ENCODE measurements at regions not wholly inside any gene's neighbourhood (a gene's known extent, or its start where the extent isn't known, plus 50 kb on each side); places are given as distances from the start of the nearest gene placed in this dataset.

DNA sequence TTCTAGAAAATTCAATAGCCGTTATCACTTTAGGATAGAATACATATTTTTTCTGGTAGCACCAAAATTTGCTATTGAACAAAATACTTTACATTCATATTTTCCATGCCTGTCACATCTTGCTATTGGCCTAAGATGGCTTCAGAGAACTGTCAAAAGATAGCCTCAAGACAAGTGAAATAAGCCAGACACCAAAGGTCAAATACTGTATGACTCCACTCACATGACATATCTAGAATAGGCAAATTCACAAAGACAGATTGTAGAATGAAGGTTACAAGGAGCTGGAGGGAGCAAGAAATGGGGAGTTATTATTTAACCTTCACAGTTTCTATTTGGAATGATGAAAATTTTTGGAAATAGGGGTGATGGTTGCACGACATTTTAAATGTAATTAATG is 223.7 kb upstream of the ZC3H12C start:
- Histone ChIP-seq H3K4me3 (no peak overlapping the region), H2AFZ (no peak overlapping the region), H3K27me3 (ENCODE audit: insufficient read depth) (no peaks in the 10 kb centered on the region), H4K20me1 (replicated peaks; ENCODE audit: insufficient read depth) (no peaks in the 10 kb centered on the region), H3K27ac (ENCODE audit: low read depth) (no peak overlapping the region), H3K9me2 (ENCODE audit: insufficient read depth) (no peaks in the 10 kb centered on the region), H3K36me3 (ENCODE audit: insufficient read depth) (no peaks in the 10 kb centered on the region), H3K4me1 (ENCODE audit: insufficient read depth) (peaks cover 5% of the 10 kb centered on the region; the same call in 1 of the 2 replicates), H3K79me2 (replicated peaks; ENCODE audit: insufficient read depth) (no peaks in the 10 kb centered on the region), H3K4me2 (no peak overlapping the region), H3F3A (replicated peaks; ENCODE audit: low read depth) (no peaks in the 10 kb centered on the region)
- Mint-ChIP-seq H3K9me3 (no peaks in the 10 kb centered on the region), H3K36me3 (ENCODE audit: low read depth) (no peaks in the 10 kb centered on the region), H3K27ac (no peak overlapping the region), H3K4me3 (no peak overlapping the region), H3K4me1 (peaks cover 3% of the 10 kb centered on the region; the same call in 2 of the 3 replicates), H3K27me3 (ENCODE audit: insufficient read depth, low read depth, poor library complexity) (peaks cover 2% of the 10 kb centered on the region)
- DNase-seq (ENCODE audit: low spot score) = no peak
- no peak for TF ChIP-seq NANOG (IDR thresholded peaks at IDR 0.05; ENCODE audit: borderline replicate concordance)
- no peak for TF ChIP-seq EZH2 (IDR thresholded peaks at IDR 0.05; ENCODE audit: low read depth, unreplicated experiment)
- no peak for TF ChIP-seq ZNF331 (CRISPR knock-in tag; IDR thresholded peaks at IDR 0.05; ENCODE audit: low read depth)
- TF ChIP-seq EZH2phosphoT487 (IDR thresholded peaks at IDR 0.05; ENCODE audit: unreplicated experiment) = no peak
- TF ChIP-seq CTCF (conservative IDR thresholded peaks at IDR 0.05; ENCODE audit: low read depth in 2 of 2) = no peak
- TF ChIP-seq ETS1 (IDR thresholded peaks at IDR 0.05) = no peak
- no peak for TF ChIP-seq STAT1 (IDR thresholded peaks at IDR 0.05; ENCODE audit: unreplicated experiment)
- TF ChIP-seq ZNF114 (CRISPR knock-in tag; IDR thresholded peaks at IDR 0.05) = no peak
- TF ChIP-seq, protein P1, sequence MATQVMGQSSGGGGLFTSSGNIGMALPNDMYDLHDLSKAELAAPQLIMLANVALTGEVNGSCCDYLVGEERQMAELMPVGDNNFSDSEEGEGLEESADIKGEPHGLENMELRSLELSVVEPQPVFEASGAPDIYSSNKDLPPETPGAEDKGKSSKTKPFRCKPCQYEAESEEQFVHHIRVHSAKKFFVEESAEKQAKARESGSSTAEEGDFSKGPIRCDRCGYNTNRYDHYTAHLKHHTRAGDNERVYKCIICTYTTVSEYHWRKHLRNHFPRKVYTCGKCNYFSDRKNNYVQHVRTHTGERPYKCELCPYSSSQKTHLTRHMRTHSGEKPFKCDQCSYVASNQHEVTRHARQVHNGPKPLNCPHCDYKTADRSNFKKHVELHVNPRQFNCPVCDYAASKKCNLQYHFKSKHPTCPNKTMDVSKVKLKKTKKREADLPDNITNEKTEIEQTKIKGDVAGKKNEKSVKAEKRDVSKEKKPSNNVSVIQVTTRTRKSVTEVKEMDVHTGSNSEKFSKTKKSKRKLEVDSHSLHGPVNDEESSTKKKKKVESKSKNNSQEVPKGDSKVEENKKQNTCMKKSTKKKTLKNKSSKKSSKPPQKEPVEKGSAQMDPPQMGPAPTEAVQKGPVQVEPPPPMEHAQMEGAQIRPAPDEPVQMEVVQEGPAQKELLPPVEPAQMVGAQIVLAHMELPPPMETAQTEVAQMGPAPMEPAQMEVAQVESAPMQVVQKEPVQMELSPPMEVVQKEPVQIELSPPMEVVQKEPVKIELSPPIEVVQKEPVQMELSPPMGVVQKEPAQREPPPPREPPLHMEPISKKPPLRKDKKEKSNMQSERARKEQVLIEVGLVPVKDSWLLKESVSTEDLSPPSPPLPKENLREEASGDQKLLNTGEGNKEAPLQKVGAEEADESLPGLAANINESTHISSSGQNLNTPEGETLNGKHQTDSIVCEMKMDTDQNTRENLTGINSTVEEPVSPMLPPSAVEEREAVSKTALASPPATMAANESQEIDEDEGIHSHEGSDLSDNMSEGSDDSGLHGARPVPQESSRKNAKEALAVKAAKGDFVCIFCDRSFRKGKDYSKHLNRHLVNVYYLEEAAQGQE (IDR thresholded peaks at IDR 0.05; ENCODE audit: unreplicated experiment) = no peak
- TF ChIP-seq POLR2AphosphoS5 (IDR thresholded peaks at IDR 0.05; ENCODE audit: low read depth) = no peak
- TF ChIP-seq CREB1 (CRISPR knock-in tag; IDR thresholded peaks at IDR 0.05; ENCODE audit: low read depth) = no peak
- TF ChIP-seq, protein P2, sequence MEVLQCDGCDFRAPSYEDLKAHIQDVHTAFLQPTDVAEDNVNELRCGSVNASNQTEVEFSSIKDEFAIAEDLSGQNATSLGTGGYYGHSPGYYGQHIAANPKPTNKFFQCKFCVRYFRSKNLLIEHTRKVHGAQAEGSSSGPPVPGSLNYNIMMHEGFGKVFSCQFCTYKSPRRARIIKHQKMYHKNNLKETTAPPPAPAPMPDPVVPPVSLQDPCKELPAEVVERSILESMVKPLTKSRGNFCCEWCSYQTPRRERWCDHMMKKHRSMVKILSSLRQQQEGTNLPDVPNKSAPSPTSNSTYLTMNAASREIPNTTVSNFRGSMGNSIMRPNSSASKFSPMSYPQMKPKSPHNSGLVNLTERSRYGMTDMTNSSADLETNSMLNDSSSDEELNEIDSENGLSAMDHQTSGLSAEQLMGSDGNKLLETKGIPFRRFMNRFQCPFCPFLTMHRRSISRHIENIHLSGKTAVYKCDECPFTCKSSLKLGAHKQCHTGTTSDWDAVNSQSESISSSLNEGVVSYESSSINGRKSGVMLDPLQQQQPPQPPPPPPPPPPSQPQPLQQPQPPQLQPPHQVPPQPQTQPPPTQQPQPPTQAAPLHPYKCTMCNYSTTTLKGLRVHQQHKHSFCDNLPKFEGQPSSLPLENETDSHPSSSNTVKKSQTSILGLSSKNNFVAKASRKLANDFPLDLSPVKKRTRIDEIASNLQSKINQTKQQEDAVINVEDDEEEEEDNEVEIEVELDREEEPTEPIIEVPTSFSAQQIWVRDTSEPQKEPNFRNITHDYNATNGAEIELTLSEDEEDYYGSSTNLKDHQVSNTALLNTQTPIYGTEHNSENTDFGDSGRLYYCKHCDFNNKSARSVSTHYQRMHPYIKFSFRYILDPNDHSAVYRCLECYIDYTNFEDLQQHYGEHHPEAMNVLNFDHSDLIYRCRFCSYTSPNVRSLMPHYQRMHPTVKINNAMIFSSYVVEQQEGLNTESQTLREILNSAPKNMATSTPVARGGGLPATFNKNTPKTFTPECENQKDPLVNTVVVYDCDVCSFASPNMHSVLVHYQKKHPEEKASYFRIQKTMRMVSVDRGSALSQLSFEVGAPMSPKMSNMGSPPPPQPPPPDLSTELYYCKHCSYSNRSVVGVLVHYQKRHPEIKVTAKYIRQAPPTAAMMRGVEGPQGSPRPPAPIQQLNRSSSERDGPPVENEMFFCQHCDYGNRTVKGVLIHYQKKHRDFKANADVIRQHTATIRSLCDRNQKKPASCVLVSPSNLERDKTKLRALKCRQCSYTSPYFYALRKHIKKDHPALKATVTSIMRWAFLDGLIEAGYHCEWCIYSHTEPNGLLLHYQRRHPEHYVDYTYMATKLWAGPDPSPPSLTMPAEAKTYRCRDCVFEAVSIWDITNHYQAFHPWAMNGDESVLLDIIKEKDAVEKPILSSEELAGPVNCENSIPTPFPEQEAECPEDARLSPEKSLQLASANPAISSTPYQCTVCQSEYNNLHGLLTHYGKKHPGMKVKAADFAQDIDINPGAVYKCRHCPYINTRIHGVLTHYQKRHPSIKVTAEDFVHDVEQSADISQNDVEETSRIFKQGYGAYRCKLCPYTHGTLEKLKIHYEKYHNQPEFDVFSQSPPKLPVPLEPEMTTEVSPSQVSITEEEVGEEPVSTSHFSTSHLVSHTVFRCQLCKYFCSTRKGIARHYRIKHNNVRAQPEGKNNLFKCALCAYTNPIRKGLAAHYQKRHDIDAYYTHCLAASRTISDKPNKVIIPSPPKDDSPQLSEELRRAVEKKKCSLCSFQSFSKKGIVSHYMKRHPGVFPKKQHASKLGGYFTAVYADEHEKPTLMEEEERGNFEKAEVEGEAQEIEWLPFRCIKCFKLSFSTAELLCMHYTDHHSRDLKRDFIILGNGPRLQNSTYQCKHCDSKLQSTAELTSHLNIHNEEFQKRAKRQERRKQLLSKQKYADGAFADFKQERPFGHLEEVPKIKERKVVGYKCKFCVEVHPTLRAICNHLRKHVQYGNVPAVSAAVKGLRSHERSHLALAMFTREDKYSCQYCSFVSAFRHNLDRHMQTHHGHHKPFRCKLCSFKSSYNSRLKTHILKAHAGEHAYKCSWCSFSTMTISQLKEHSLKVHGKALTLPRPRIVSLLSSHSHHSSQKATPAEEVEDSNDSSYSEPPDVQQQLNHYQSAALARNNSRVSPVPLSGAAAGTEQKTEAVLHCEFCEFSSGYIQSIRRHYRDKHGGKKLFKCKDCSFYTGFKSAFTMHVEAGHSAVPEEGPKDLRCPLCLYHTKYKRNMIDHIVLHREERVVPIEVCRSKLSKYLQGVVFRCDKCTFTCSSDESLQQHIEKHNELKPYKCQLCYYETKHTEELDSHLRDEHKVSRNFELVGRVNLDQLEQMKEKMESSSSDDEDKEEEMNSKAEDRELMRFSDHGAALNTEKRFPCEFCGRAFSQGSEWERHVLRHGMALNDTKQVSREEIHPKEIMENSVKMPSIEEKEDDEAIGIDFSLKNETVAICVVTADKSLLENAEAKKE (CRISPR knock-in tag; IDR thresholded peaks at IDR 0.05) = no peak
- no peak for TF ChIP-seq JUNB (IDR thresholded peaks at IDR 0.05; ENCODE audit: unreplicated experiment)
- no peak for ATAC-seq
